ENCODE measurements at regions not wholly inside any gene's neighbourhood (a gene's known extent, or its start where the extent isn't known, plus 50 kb on each side); places are given as distances from the start of the nearest gene placed in this dataset.

DNA sequence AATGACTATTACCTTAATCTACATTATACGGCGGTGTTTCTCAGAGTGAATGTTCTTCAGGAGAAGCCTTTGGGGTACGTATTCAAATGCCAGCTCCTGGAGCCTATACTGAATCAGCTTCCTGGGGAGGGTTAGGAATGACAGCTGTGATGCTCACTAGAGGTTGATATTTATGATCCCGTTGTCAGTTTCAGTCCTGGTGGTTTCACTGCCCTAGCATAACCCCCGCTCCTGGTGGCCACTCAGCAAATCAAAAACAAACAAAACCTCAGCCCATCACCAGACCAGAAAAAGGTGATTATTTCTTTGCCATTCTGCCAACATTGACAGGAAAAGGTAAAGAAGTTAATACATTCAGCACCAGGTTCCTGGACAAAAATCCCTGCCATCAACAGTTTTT is 136.5 kb upstream of the CRY1 start:
- no peak overlapping the region for H3K27ac ChIP-seq (ENCODE audit: low read depth in 1 of 3, low read length in 2 of 3)
- DNase-seq = no peak
- 63 to 74% (median 65%) methylated on average over 5 of the region's 5 CpGs for WGBS, 3 donors
- H3K36me3 ChIP-seq (ENCODE audit: control insufficient read depth in 3 of 3, insufficient read depth in 2 of 3, low read depth in 1 of 3, low read length in 3 of 3) = no peaks in the 10 kb centered on the region
- FAIRE-seq = no peak
- H3K27me3 ChIP-seq (ENCODE audit: control insufficient read depth in 3 of 3, insufficient read depth in 3 of 3, low read length in 3 of 3) = peaks cover 0 to 3% (median 3%) of the 10 kb centered on the region in 3 donors
- H3K4me3 ChIP-seq (ENCODE audit: low read depth in 1 of 3, low read length in 3 of 3) = no peak overlapping the region
- H3K4me1 ChIP-seq (ENCODE audit: control insufficient read depth in 3 of 3, insufficient read depth in 2 of 3, low read depth in 1 of 3, low read length in 2 of 3) = no peaks in the 10 kb centered on the region
- no peaks in the 10 kb centered on the region for H3K9me3 ChIP-seq (ENCODE audit: control insufficient read depth in 2 of 2, insufficient read depth in 1 of 2, low read depth in 1 of 2, low read length in 1 of 2)

- no peaks in the 10 kb centered on the region for H3K36me3 ChIP-seq (ENCODE audit: control insufficient read depth in 3 of 3, insufficient read depth in 2 of 3, low read depth in 1 of 3, low read length in 3 of 3)
- FAIRE-seq = no peak
- H3K9me3 ChIP-seq (ENCODE audit: control insufficient read depth in 2 of 2, insufficient read depth in 1 of 2, low read depth in 1 of 2, low read length in 1 of 2) = no peaks in the 10 kb centered on the region
- no peak for DNase-seq
- H3K27me3 ChIP-seq (ENCODE audit: control insufficient read depth in 3 of 3, insufficient read depth in 3 of 3, low read length in 3 of 3) = peaks cover 0 to 5% (median 3%) of the 10 kb centered on the region in 3 donors
- H3K4me1 ChIP-seq (ENCODE audit: control insufficient read depth in 3 of 3, insufficient read depth in 2 of 3, low read depth in 1 of 3, low read length in 2 of 3) = no peaks in the 10 kb centered on the region
- H3K27ac ChIP-seq (ENCODE audit: low read depth in 1 of 3, low read length in 2 of 3) = no peak overlapping the region
- 83 to 92% (median 86%) methylated on average over 11 of the region's 11 CpGs for WGBS, 3 donors
- H3K4me3 ChIP-seq (ENCODE audit: low read depth in 1 of 3, low read length in 3 of 3) = no peak overlapping the region
These were observed 138.0 kb upstream of the CRY1 start for GRCh38 chr12:107231303-107231702.

GRCh38 chr12:107233551-107233950 is 140.2 kb upstream of the CRY1 start:
- 87 to 94% (median 87%) methylated on average over 3 of the region's 3 CpGs for WGBS, 3 donors

DNA sequence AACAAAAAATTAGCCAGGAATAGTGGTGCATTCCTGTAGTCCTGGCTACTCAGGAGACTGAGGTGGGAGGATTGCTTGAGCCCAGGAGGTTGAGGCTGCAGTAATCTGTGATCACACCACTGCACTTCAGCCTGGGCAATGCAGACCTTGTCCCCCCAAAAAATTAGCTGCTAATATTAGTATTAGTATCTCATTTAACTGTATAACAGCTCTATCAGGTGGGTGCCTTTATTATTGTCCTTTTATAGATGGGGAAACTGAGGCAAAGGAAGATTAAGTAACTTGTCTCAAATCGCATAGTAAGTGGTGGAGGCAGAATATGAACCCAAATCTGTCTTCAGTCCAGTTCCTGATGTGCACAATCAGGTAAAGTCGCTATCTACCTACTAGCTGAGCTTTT is 142.3 kb upstream of the CRY1 start:
- FAIRE-seq = no peak
- H3K36me3 ChIP-seq (ENCODE audit: control insufficient read depth in 3 of 3, insufficient read depth in 2 of 3, low read depth in 1 of 3, low read length in 3 of 3) = no peaks in the 10 kb centered on the region
- H3K4me3 ChIP-seq (ENCODE audit: low read depth in 1 of 3, low read length in 3 of 3) = no peak overlapping the region
- no peaks in the 10 kb centered on the region for H3K4me1 ChIP-seq (ENCODE audit: control insufficient read depth in 3 of 3, insufficient read depth in 2 of 3, low read depth in 1 of 3, low read length in 2 of 3)
- peaks cover 0 to 4% (median 2%) of the 10 kb centered on the region in 3 donors for H3K27me3 ChIP-seq (ENCODE audit: control insufficient read depth in 3 of 3, insufficient read depth in 3 of 3, low read length in 3 of 3)
- H3K27ac ChIP-seq (ENCODE audit: low read depth in 1 of 3, low read length in 2 of 3) = no peak overlapping the region
- DNase-seq = no peak
- WGBS, 3 donors = 81 to 89% (median 83%) methylated on average over 2 of the region's 2 CpGs
- H3K9me3 ChIP-seq (ENCODE audit: control insufficient read depth in 2 of 2, insufficient read depth in 1 of 2, low read depth in 1 of 2, low read length in 1 of 2) = no peaks in the 10 kb centered on the region

More at GRCh38 chr12:107233551-107233950, 140.2 kb upstream of the CRY1 start:
- H3K36me3 ChIP-seq (ENCODE audit: control insufficient read depth in 3 of 3, insufficient read depth in 2 of 3, low read depth in 1 of 3, low read length in 3 of 3) = no peaks in the 10 kb centered on the region
- no peak overlapping the region for H3K27ac ChIP-seq (ENCODE audit: low read depth in 1 of 3, low read length in 2 of 3)
- no peak overlapping the region for H3K4me3 ChIP-seq (ENCODE audit: low read depth in 1 of 3, low read length in 3 of 3)
- H3K27me3 ChIP-seq (ENCODE audit: control insufficient read depth in 3 of 3, insufficient read depth in 3 of 3, low read length in 3 of 3) = peaks cover 0 to 4% (median 3%) of the 10 kb centered on the region in 3 donors
- FAIRE-seq = no peak
- no peaks in the 10 kb centered on the region for H3K9me3 ChIP-seq (ENCODE audit: control insufficient read depth in 2 of 2, insufficient read depth in 1 of 2, low read depth in 1 of 2, low read length in 1 of 2)
- H3K4me1 ChIP-seq (ENCODE audit: control insufficient read depth in 3 of 3, insufficient read depth in 2 of 3, low read depth in 1 of 3, low read length in 2 of 3) = no peaks in the 10 kb centered on the region
- no peak for DNase-seq

GRCh38 chr12:107236824-107237511 is 143.6 kb upstream of the CRY1 start:
- H3K27me3 ChIP-seq (ENCODE audit: control insufficient read depth in 3 of 3, insufficient read depth in 3 of 3, low read length in 3 of 3) = peaks cover 0 to 4% (median 2%) of the 10 kb centered on the region in 3 donors
- DNase-seq = no peak
- no peak overlapping the region for H3K27ac ChIP-seq (ENCODE audit: low read depth in 1 of 3, low read length in 2 of 3)
- no peak overlapping the region for H3K4me3 ChIP-seq (ENCODE audit: low read depth in 1 of 3, low read length in 3 of 3)
- no peaks in the 10 kb centered on the region for H3K36me3 ChIP-seq (ENCODE audit: control insufficient read depth in 3 of 3, insufficient read depth in 2 of 3, low read depth in 1 of 3, low read length in 3 of 3)
- 28 to 42% (median 32%) methylated on average over 6 of the region's 6 CpGs for WGBS, 3 donors
- no peak for FAIRE-seq
- H3K4me1 ChIP-seq (ENCODE audit: control insufficient read depth in 3 of 3, insufficient read depth in 2 of 3, low read depth in 1 of 3, low read length in 2 of 3) = no peaks in the 10 kb centered on the region
- H3K9me3 ChIP-seq (ENCODE audit: control insufficient read depth in 2 of 2, insufficient read depth in 1 of 2, low read depth in 1 of 2, low read length in 1 of 2) = no peaks in the 10 kb centered on the region

DNA sequence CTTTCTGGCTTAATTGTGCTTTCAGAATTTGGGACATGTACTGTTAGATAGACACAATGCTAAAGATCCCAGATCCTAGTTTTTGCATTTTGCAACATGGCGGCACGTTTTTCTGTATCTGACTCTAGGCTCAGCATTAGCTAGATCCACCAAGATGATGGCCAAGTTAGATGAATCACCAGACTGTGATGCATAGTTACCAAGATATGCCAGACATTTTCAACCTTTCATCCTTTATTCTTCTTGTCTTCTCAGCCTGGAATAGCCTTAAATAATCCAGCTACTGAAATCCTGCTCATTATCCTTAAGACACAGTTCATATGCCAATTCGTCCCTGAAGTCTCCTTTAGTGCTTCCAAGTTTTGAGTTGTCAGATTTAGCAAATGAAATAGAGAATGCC is 144.9 kb upstream of the CRY1 start:
- WGBS, 3 donors = 81 to 91% (median 82%) methylated on average over 3 of the region's 3 CpGs
- no peak overlapping the region for H3K27ac ChIP-seq (ENCODE audit: low read depth in 1 of 3, low read length in 2 of 3)
- DNase-seq (no peak), FAIRE-seq (no peak)
- H3K27me3 ChIP-seq (ENCODE audit: control insufficient read depth in 3 of 3, insufficient read depth in 3 of 3, low read length in 3 of 3) = peaks cover 0 to 4% (median 2%) of the 10 kb centered on the region in 3 donors
- H3K4me1 ChIP-seq (ENCODE audit: control insufficient read depth in 3 of 3, insufficient read depth in 2 of 3, low read depth in 1 of 3, low read length in 2 of 3) = no peaks in the 10 kb centered on the region
- H3K4me3 ChIP-seq (ENCODE audit: low read depth in 1 of 3, low read length in 3 of 3) = no peak overlapping the region
- H3K9me3 ChIP-seq (ENCODE audit: control insufficient read depth in 2 of 2, insufficient read depth in 1 of 2, low read depth in 1 of 2, low read length in 1 of 2) = no peaks in the 10 kb centered on the region
- no peaks in the 10 kb centered on the region for H3K36me3 ChIP-seq (ENCODE audit: control insufficient read depth in 3 of 3, insufficient read depth in 2 of 3, low read depth in 1 of 3, low read length in 3 of 3)

- H3K36me3 ChIP-seq (ENCODE audit: control insufficient read depth in 3 of 3, insufficient read depth in 2 of 3, low read depth in 1 of 3, low read length in 3 of 3) = no peaks in the 10 kb centered on the region
- 43 to 69% (median 59%) methylated on average over 1 of the region's 1 CpG for WGBS, 3 donors
- H3K4me1 ChIP-seq (ENCODE audit: control insufficient read depth in 3 of 3, insufficient read depth in 2 of 3, low read depth in 1 of 3, low read length in 2 of 3) = no peaks in the 10 kb centered on the region
- peaks cover 0 to 5% (median 2%) of the 10 kb centered on the region in 3 donors for H3K27me3 ChIP-seq (ENCODE audit: control insufficient read depth in 3 of 3, insufficient read depth in 3 of 3, low read length in 3 of 3)
- no peak overlapping the region for H3K27ac ChIP-seq (ENCODE audit: low read depth in 1 of 3, low read length in 2 of 3)
- no peak overlapping the region for H3K4me3 ChIP-seq (ENCODE audit: low read depth in 1 of 3, low read length in 3 of 3)
- no peaks in the 10 kb centered on the region for H3K9me3 ChIP-seq (ENCODE audit: control insufficient read depth in 2 of 2, insufficient read depth in 1 of 2, low read depth in 1 of 2, low read length in 1 of 2)
- FAIRE-seq (no peak), DNase-seq (no peak)
These were observed 148.1 kb upstream of the CRY1 start for GRCh38 chr12:107241411-107241810.

- Histone ChIP-seq H3K36me3 (ENCODE audit: control insufficient read depth in 3 of 3, insufficient read depth in 2 of 3, low read depth in 1 of 3, low read length in 3 of 3) (no peaks in the 10 kb centered on the region), H3K4me3 (ENCODE audit: low read depth in 1 of 3, low read length in 3 of 3) (no peak overlapping the region), H3K4me1 (ENCODE audit: control insufficient read depth in 3 of 3, insufficient read depth in 2 of 3, low read depth in 1 of 3, low read length in 2 of 3) (no peaks in the 10 kb centered on the region), H3K27me3 (ENCODE audit: control insufficient read depth in 3 of 3, insufficient read depth in 3 of 3, low read length in 3 of 3) (peaks cover 0 to 3% (median 2%) of the 10 kb centered on the region in 3 donors), H3K27ac (ENCODE audit: low read depth in 1 of 3, low read length in 2 of 3) (no peak overlapping the region), H3K9me3 (ENCODE audit: control insufficient read depth in 2 of 2, insufficient read depth in 1 of 2, low read depth in 1 of 2, low read length in 1 of 2) (no peaks in the 10 kb centered on the region)
- FAIRE-seq (no peak), DNase-seq (no peak)
- WGBS, 3 donors = 15 to 22% (median 20%) methylated on average over 4 of the region's 4 CpGs
These were observed 148.8 kb upstream of the CRY1 start for GRCh38 chr12:107242189-107242588.

GRCh38 chr12:107243341-107243740 is 150.0 kb upstream of the CRY1 start:
- Histone ChIP-seq H3K4me3 (ENCODE audit: low read depth in 1 of 3, low read length in 3 of 3) (no peak overlapping the region), H3K36me3 (ENCODE audit: control insufficient read depth in 3 of 3, insufficient read depth in 2 of 3, low read depth in 1 of 3, low read length in 3 of 3) (no peaks in the 10 kb centered on the region), H3K27me3 (ENCODE audit: control insufficient read depth in 3 of 3, insufficient read depth in 3 of 3, low read length in 3 of 3) (peaks cover 0 to 3% (median 2%) of the 10 kb centered on the region in 3 donors), H3K9me3 (ENCODE audit: control insufficient read depth in 2 of 2, insufficient read depth in 1 of 2, low read depth in 1 of 2, low read length in 1 of 2) (no peaks in the 10 kb centered on the region), H3K27ac (ENCODE audit: low read depth in 1 of 3, low read length in 2 of 3) (no peak overlapping the region), H3K4me1 (ENCODE audit: control insufficient read depth in 3 of 3, insufficient read depth in 2 of 3, low read depth in 1 of 3, low read length in 2 of 3) (no peaks in the 10 kb centered on the region)
- no peak for DNase-seq
- whole genome bisulfite sequencing, 3 donors = 31 to 52% (median 33%) methylated on average over 4 of the region's 4 CpGs
- FAIRE-seq = no peak

Measured in small intestine (tissue), 7 donors.